ENCODE measurements at regions not wholly inside any gene's neighbourhood (a gene's known extent, or its start where the extent isn't known, plus 50 kb on each side); places are given as distances from the start of the nearest gene placed in this dataset.

- Histone ChIP-seq H3K4me1 (no peaks in the 10 kb centered on the region), H3K27ac (no peak overlapping the region), H3K9me3 (peaks cover 0 to 13% (median 0%) of the 10 kb centered on the region in 8 donors), H3K36me3 (no peaks in the 10 kb centered on the region), H3K27me3 (replicated peaks in 1 of 7) (peaks cover 0 to 52% (median 7%) of the 10 kb centered on the region in 7 donors), H3K4me3 (no peak overlapping the region)
- intact Hi-C loops (cut with DNase I; ENCODE audit: low total_unique reads), result loop anchor here (10.0 kb wide), 1 partner anchor 79 kb away; no protein-coding TSS in a partner anchor
- DNase-seq, result no peak
- 76 to 87% (median 85%) methylated on average over 9 of the region's 9 CpGs for WGBS, 5 donors
- TF ChIP-seq POLR2A (IDR thresholded peaks at IDR 0.05), result no peak
Measured at GRCh38 chr20:56805966-56806365, 176.9 kb downstream of the TFAP2C start.

DNA sequence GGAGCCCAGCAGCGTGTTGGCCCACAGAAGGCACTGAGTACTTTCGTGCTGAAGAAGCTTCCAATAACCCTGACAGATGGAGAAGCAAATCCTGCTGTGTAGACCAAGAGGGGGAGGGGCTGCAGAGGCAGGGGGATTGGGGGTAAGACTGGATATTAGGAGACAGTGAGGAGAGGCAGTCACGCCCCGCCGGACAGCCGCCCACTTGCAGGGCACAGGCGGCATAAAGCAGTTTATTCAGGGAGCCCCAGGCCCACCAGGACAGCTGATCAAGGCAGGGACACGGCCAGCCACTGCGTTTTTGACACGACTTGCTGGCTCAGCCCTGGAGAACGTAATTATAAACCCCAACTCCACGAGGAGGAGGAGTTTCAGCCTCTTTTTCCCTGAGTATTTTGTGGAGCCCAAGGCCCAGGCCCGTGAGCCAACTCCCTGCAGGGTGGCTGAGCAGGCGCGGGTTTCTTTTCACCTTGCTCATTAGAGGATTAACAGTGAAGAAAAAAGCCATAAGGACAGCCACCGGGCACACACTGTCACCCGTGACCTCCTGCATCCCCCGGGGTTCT, 177.9 kb downstream of the TFAP2C start:
- H3K36me3 ChIP-seq, result no peaks in the 10 kb centered on the region
- TF ChIP-seq CTCF (IDR thresholded peaks at IDR 0.05 in 8 of 11, conservative IDR thresholded peaks at IDR 0.05 in 3 of 11) (no peak), POLR2AphosphoS5 (IDR thresholded peaks at IDR 0.05) (no peak), POLR2A (IDR thresholded peaks at IDR 0.05) (no peak)
- intact Hi-C loops (cut with DNase I; ENCODE audit: low total_unique reads), result loop anchor here (10.0 kb wide), 1 partner anchor 78 kb away; no protein-coding TSS in a partner anchor
- peaks cover 0 to 48% (median 7%) of the 10 kb centered on the region in 7 donors for H3K27me3 ChIP-seq (replicated peaks in 1 of 7)
- 45 to 56% (median 53%) methylated on average over 18 of the region's 18 CpGs for WGBS, 5 donors
- H3K4me1 ChIP-seq, result no peaks in the 10 kb centered on the region
- peaks cover 0 to 13% (median 0%) of the 10 kb centered on the region in 8 donors for H3K9me3 ChIP-seq
- no peak overlapping the region for H3K4me3 ChIP-seq
- no peak for DNase-seq
- no peak overlapping the region for H3K27ac ChIP-seq

- Histone ChIP-seq H3K4me1 (no peaks in the 10 kb centered on the region), H3K4me3 (no peak overlapping the region), H3K27ac (no peak overlapping the region), H3K36me3 (no peaks in the 10 kb centered on the region), H3K27me3 (replicated peaks in 1 of 7) (peaks cover 0 to 48% (median 7%) of the 10 kb centered on the region in 7 donors), H3K9me3 (peaks cover 0 to 23% (median 0%) of the 10 kb centered on the region in 8 donors)
- intact Hi-C loops (cut with DNase I; ENCODE audit: low total_unique reads), result loop anchor here (10.0 kb wide), 1 partner anchor 77 kb away; no protein-coding TSS in a partner anchor
- TF ChIP-seq CTCF (IDR thresholded peaks at IDR 0.05 in 8 of 11, conservative IDR thresholded peaks at IDR 0.05 in 3 of 11), result no peak
- TF ChIP-seq POLR2AphosphoS5 (IDR thresholded peaks at IDR 0.05), result no peak
- no peak for TF ChIP-seq POLR2A (IDR thresholded peaks at IDR 0.05)
- 18 to 30% (median 24%) methylated on average over 10 of the region's 10 CpGs for WGBS, 5 donors
- DNase-seq, result no peak
Measured at GRCh38 chr20:56808117-56808725, 179.1 kb downstream of the TFAP2C start.

DNA sequence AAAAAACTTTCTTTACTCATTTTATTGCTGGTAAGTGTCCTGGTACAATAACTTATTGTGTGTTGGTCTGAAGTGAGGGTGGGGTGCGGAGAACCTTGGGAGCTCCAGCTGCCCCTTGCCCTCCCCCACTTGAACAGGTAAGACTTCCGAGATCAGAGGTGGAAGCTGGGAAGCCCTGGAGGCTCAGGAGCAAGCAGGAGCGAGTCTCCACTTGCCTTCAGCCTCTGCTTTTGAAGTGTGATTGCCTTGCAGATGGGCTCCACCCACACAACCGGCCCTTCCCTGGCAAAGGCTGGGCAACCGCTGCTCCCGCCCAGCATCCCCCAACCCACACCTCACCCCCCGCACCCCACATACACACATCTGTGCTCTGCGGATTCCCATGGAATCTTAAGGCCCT, 179.6 kb downstream of the TFAP2C start:
- H3K27me3 ChIP-seq (replicated peaks in 1 of 7), result peaks cover 0 to 48% (median 7%) of the 10 kb centered on the region in 7 donors
- H3K36me3 ChIP-seq, result no peaks in the 10 kb centered on the region
- H3K4me3 ChIP-seq, result no peak overlapping the region
- WGBS, 5 donors, result 25 to 46% (median 44%) methylated on average over 8 of the region's 8 CpGs
- no peak overlapping the region for H3K27ac ChIP-seq
- H3K4me1 ChIP-seq, result no peaks in the 10 kb centered on the region
- intact Hi-C loops (cut with DNase I; ENCODE audit: low total_unique reads), result loop anchor here (10.0 kb wide), 1 partner anchor 76 kb away; no protein-coding TSS in a partner anchor
- TF ChIP-seq CTCF (IDR thresholded peaks at IDR 0.05 in 8 of 11, conservative IDR thresholded peaks at IDR 0.05 in 3 of 11) (no peak), POLR2AphosphoS5 (IDR thresholded peaks at IDR 0.05) (no peak), POLR2A (IDR thresholded peaks at IDR 0.05) (no peak)
- H3K9me3 ChIP-seq, result peaks cover 0 to 24% (median 0%) of the 10 kb centered on the region in 8 donors
- DNase-seq, result no peak
